Progenitor cell of endocrine pancreas (in vitro differentiated cells): ENCODE measurements at regions not wholly inside any gene's neighbourhood (a gene's known extent, or its start where the extent isn't known, plus 50 kb on each side); places are given as distances from the start of the nearest gene placed in this dataset.

Source experiments
- DNase-seq: peaks from one replicate; pipeline ENCODE4 v3.0.0; 2021; ENCODE audit warnings: low spot score; ENCODE audit not compliant: unreplicated experiment
- H3K27ac Mint-ChIP-seq: 2 replicates; pipeline ENCODE4 v1.8.0; 2021; ENCODE audit warnings: mild to moderate bottlenecking, moderate library complexity, mixed read lengths
- H3K27me3 Mint-ChIP-seq: 2 replicates; pipeline ENCODE4 v1.8.0; 2021; ENCODE audit warnings: mixed read lengths
- H3K36me3 Mint-ChIP-seq: 2 replicates; pipeline ENCODE4 v1.8.0; 2022; ENCODE audit warnings: mixed read lengths; ENCODE audit not compliant: insufficient read depth
- H3K4me1 Mint-ChIP-seq: 2 replicates; pipeline ENCODE4 v1.8.0; 2021; ENCODE audit warnings: low read depth, mixed read lengths
- H3K4me3 Mint-ChIP-seq: 2 replicates; pipeline ENCODE4 v1.8.0; 2021; ENCODE audit warnings: low read depth, mild to moderate bottlenecking, moderate library complexity, mixed read lengths
- H3K9me3 Mint-ChIP-seq: 2 replicates; pipeline ENCODE4 v1.8.0; 2021; ENCODE audit warnings: low read depth, mixed read lengths
- CTCF ChIP-seq: fragments of 200-600 bp; sonication (generic); IDR thresholded peaks from one replicate; pipeline ENCODE4 v1.5.0; 2021; ENCODE audit warnings: antibody characterized with exemption, mild to moderate bottlenecking; ENCODE audit not compliant: unreplicated experiment

DNA sequence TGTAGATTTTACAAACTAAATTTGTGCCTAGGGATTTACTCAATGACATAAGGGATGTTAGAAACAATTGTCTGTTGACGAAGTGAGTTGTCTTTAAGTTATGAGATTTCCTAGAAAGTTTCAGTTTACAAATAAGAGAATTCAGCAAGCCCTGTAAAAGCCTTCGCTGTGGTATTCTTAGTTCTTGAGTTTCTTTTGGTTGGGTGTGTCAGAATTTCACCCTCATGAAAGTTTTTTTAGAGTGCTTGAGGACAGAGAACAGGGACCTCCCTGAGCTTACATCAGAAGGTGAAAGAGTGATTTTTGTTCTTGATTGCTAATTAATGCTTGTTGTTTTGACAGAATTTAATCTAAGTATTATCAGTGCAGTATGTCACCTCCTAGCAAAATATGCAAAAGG, 2628.2 kb downstream of the ARAP2 start:
- no peak for DNase-seq
- Mint-ChIP-seq H3K9me3 (peaks cover 14% of the 10 kb centered on the region), H3K4me1 (no peaks in the 10 kb centered on the region), H3K27me3 (no peaks in the 10 kb centered on the region), H3K36me3 (no peaks in the 10 kb centered on the region), H3K27ac (no peak overlapping the region), H3K4me3 (no peak overlapping the region)
- TF ChIP-seq CTCF: no peak

DNA sequence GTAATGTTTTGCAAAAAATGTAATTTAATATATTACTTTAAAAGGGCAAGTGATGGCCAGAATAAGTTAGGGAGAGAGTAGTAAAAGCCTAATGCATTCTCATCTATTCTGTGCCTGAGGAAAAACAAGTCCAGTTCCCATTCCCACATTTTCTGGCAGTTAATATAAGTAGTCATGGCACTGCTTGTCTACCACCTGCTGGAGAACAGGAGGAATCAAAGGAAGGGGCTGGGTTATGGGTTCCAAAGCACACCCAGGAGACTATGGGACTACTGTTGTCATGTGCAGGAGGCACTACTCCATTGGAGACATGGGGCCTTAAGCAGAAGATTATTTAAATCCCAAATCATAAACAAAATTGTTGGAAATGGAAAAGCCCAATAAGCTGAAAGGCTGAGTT, 2618.6 kb downstream of the ARAP2 start:
- Mint-ChIP-seq H3K4me3 (no peak overlapping the region), H3K4me1 (peaks cover 15% of the 10 kb centered on the region), H3K9me3 (peaks cover 3% of the 10 kb centered on the region), H3K27ac (no peak overlapping the region), H3K27me3 (no peaks in the 10 kb centered on the region), H3K36me3 (no peaks in the 10 kb centered on the region)
- peak; percentile 43 for TF ChIP-seq CTCF
- no peak for DNase-seq

- no peak overlapping the region for H3K4me3 Mint-ChIP-seq
- H3K9me3 Mint-ChIP-seq: peaks cover 3% of the 10 kb centered on the region
- no peaks in the 10 kb centered on the region for H3K27me3 Mint-ChIP-seq
- DNase-seq: no peak
- H3K4me1 Mint-ChIP-seq: peaks cover 15% of the 10 kb centered on the region
- no peak for TF ChIP-seq CTCF
- no peak overlapping the region for H3K27ac Mint-ChIP-seq
- no peaks in the 10 kb centered on the region for H3K36me3 Mint-ChIP-seq
These were observed 2618.1 kb downstream of the ARAP2 start for GRCh38 chr4:33626221-33626620.

GRCh38 chr4:33628296-33628695, 2616.0 kb downstream of the ARAP2 start:
- Mint-ChIP-seq H3K36me3 (no peaks in the 10 kb centered on the region), H3K27me3 (no peaks in the 10 kb centered on the region), H3K27ac (no peak overlapping the region), H3K9me3 (peaks cover 8% of the 10 kb centered on the region), H3K4me1 (peaks cover 13% of the 10 kb centered on the region), H3K4me3 (no peak overlapping the region)
- no peak for TF ChIP-seq CTCF
- DNase-seq: no peak

- no peaks in the 10 kb centered on the region for H3K36me3 Mint-ChIP-seq
- H3K27ac Mint-ChIP-seq: no peak overlapping the region
- TF ChIP-seq CTCF: peak; percentile 40
- H3K9me3 Mint-ChIP-seq: peaks cover 3% of the 10 kb centered on the region
- no peak overlapping the region for H3K4me3 Mint-ChIP-seq
- H3K4me1 Mint-ChIP-seq: peaks cover 13% of the 10 kb centered on the region
- no peaks in the 10 kb centered on the region for H3K27me3 Mint-ChIP-seq
- DNase-seq: no peak
These were observed 2595.3 kb downstream of the ARAP2 start for GRCh38 chr4:33649015-33649414.
